ENCODE measurements at regions not wholly inside any gene's neighbourhood (a gene's known extent, or its start where the extent isn't known, plus 50 kb on each side); places are given as distances from the start of the nearest gene placed in this dataset.

- Mint-ChIP-seq H3K27me3 (ENCODE audit: low read depth) (no peaks in the 10 kb centered on the region; the same call in none of the 2 replicates), H3K9me3 (peaks cover 0 to 2% of the 10 kb centered on the region in 2 experiments; a peak in 1 of 5 replicates), H3K36me3 (ENCODE audit: insufficient read depth in 1 of 3, low read depth in 3 of 3) (no peaks in the 10 kb centered on the region), H3K27ac (no peak overlapping the region), H3K4me1 (peaks cover 6 to 7% of the 10 kb centered on the region in 2 experiments; a peak in 3 of 4 replicates), H3K4me3 (no peak overlapping the region)
- H4K8ac ChIP-seq (replicated peaks; ENCODE audit: insufficient read length, low read depth, low read length), result no peak overlapping the region
- H3K9ac ChIP-seq (ENCODE audit: extremely low read depth, insufficient read length, low read length), result no peak overlapping the region
- DNase-seq, result no peak
- H3K79me2 ChIP-seq (ENCODE audit: insufficient read depth, low read length), result no peaks in the 10 kb centered on the region
- H3K9me3 ChIP-seq (ENCODE audit: control insufficient read depth, low read depth, low read length), result no peaks in the 10 kb centered on the region
- H3K23me2 ChIP-seq (ENCODE audit: insufficient read length, low read depth, low read length, poor library complexity, severe bottlenecking), result no peaks in the 10 kb centered on the region
- H3K14ac ChIP-seq (ENCODE audit: insufficient read depth, low read length), result no peak overlapping the region
- H3K79me1 ChIP-seq (ENCODE audit: insufficient read depth, low read depth, low read length, poor library complexity, severe bottlenecking), result no peaks in the 10 kb centered on the region
- no peak for TF ChIP-seq CTCF (conservative IDR thresholded peaks at IDR 0.05)
- no peaks in the 10 kb centered on the region for H3K4me1 ChIP-seq (ENCODE audit: insufficient read depth, low read length)
- H2BK12ac ChIP-seq (ENCODE audit: insufficient read length, low read depth, low read length), result no peak overlapping the region
- H3T11ph ChIP-seq (ENCODE audit: low read length), result no peak overlapping the region
- H4K91ac ChIP-seq (ENCODE audit: insufficient read length, low read depth, low read length), result no peak overlapping the region
- no peak overlapping the region for H3K27ac ChIP-seq (ENCODE audit: insufficient read length, low read depth, low read length)
- H2BK20ac ChIP-seq (ENCODE audit: low read depth, low read length, poor library complexity, severe bottlenecking), result no peak overlapping the region
- H2AFZ ChIP-seq (ENCODE audit: low read length), result no peak overlapping the region
- no peak overlapping the region for H3K23ac ChIP-seq (ENCODE audit: insufficient read length, low read depth, low read length)
- H4K5ac ChIP-seq (ENCODE audit: insufficient read length, low read depth, low read length), result no peak overlapping the region
- no peaks in the 10 kb centered on the region for H3K27me3 ChIP-seq (ENCODE audit: insufficient read depth, low read length)
- H3K4ac ChIP-seq (ENCODE audit: low read depth, low read length), result no peak overlapping the region
- H3K4me2 ChIP-seq (ENCODE audit: insufficient read depth, insufficient read length, low read length), result no peak overlapping the region
- H2BK5ac ChIP-seq (ENCODE audit: insufficient read length, low read length), result no peak overlapping the region
- H3K56ac ChIP-seq (ENCODE audit: insufficient read length, low read depth, low read length), result no peak overlapping the region
- H2BK120ac ChIP-seq (ENCODE audit: low read depth, low read length, poor library complexity, severe bottlenecking), result no peak overlapping the region
- no peaks in the 10 kb centered on the region for H4K20me1 ChIP-seq (ENCODE audit: control insufficient read depth, insufficient read depth, insufficient read length)
- H3K18ac ChIP-seq (ENCODE audit: insufficient read length, low read depth, low read length), result no peak overlapping the region
- no peak overlapping the region for H2AK5ac ChIP-seq (ENCODE audit: insufficient read length, low read length)
- H2BK15ac ChIP-seq (ENCODE audit: low read depth, low read length), result no peak overlapping the region
These were observed 141.3 kb upstream of the LHCGR start for GRCh38 chr2:48896870-48897269.
